Esophagus squamous epithelium (tissue), 4 donors: ENCODE measurements at regions not wholly inside any gene's neighbourhood (a gene's known extent, or its start where the extent isn't known, plus 50 kb on each side); places are given as distances from the start of the nearest gene placed in this dataset.

Experiments
- POLR2A ChIP-seq, 4 donors: fragments of 450-650 bp; IDR thresholded peaks; one replicate each; pipeline ENCODE4 v1.6.1; 2017; ENCODE audit warnings: antibody characterized with exemption in 4 of 4, mild to moderate bottlenecking in 4 of 4, moderate library complexity in 3 of 4
- TF ChIP-seq, protein P1 (sequence below), 6 experiments: fragments of 450-650 bp in 4 of 6; fragments of 200-600 bp in 2 of 6; sonication (generic) in 2 of 6; IDR thresholded peaks; one replicate each; pipeline ENCODE4 v1.5.1; 2016 to 2019; ENCODE audit warnings: antibody characterized with exemption in 6 of 6, mild to moderate bottlenecking in 4 of 6, moderate library complexity in 4 of 6

DNA sequence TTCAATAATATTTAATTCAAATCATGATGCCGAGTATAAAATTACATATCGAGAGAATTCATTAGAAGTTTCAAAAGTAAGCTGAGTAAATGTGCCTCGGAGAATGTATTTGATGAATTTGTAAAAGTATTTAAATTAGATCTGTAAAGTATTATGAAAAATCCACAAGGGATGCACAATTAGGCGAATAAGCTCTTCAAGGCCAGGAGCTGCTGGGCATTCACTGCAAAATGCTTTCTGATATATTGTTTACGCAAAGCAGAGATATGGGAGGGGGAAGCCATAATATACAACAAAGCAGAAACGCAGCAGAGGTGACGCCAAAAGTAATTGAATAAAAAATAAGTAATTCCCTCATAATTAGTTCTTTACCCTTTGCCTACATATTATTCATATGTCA lies 1121.5 kb upstream of the TENM3 start:
- TF ChIP-seq, protein P1, sequence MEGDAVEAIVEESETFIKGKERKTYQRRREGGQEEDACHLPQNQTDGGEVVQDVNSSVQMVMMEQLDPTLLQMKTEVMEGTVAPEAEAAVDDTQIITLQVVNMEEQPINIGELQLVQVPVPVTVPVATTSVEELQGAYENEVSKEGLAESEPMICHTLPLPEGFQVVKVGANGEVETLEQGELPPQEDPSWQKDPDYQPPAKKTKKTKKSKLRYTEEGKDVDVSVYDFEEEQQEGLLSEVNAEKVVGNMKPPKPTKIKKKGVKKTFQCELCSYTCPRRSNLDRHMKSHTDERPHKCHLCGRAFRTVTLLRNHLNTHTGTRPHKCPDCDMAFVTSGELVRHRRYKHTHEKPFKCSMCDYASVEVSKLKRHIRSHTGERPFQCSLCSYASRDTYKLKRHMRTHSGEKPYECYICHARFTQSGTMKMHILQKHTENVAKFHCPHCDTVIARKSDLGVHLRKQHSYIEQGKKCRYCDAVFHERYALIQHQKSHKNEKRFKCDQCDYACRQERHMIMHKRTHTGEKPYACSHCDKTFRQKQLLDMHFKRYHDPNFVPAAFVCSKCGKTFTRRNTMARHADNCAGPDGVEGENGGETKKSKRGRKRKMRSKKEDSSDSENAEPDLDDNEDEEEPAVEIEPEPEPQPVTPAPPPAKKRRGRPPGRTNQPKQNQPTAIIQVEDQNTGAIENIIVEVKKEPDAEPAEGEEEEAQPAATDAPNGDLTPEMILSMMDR (IDR thresholded peaks at IDR 0.05) = no peak
- no peak for TF ChIP-seq POLR2A (IDR thresholded peaks at IDR 0.05)
